A549 (cell line): ENCODE measurements at regions not wholly inside any gene's neighbourhood (a gene's known extent, or its start where the extent isn't known, plus 50 kb on each side); places are given as distances from the start of the nearest gene placed in this dataset.
A peak's percentile ranks its signal among the peaks of the same experiment; 100 is the strongest.

ENCODE experiments used
- ATAC-seq, 2 experiments: fragments of 200-7000 bp in 1 of 2; fragments of >200 bp in 1 of 2; cut with Nextera tagmentation in 1 of 2; cut with Tn5 transposase in 1 of 2; 3 replicates each; pipeline versions ENCODE4 v1.8.0 to v1.9.1; 2018 to 2020; ENCODE audit warnings: mild to moderate bottlenecking in 1 of 2, moderate library complexity in 1 of 2
- CTCF ChIA-PET: fragments of 300-600 bp; sonication (Branson Sonifier 250); formaldehyde crosslinking; extraction: SDS; loops from one replicate; lab custom pipeline; 2021; ENCODE audit warnings: antibody characterized with exemption, inconsistent platforms; lab: Yijun Ruan, JAX
- POLR2A ChIA-PET: fragments of 350-600 bp; formaldehyde crosslinking; extraction: SDS; loops from one replicate; lab custom pipeline; 2021; ENCODE audit warnings: antibody characterized with exemption, inconsistent platforms; lab: Yijun Ruan, JAX
- DNase-seq, 2 experiments: peaks; one replicate each; pipeline versions ENCODE4 v3.0.0 to v3.0.0-alpha.2; 2011 to 2016; ENCODE audit warnings: low read depth in 1 of 2, low spot score in 1 of 2
- FAIRE-seq: peaks from 2 replicates; lab custom pipeline; 2011; peaks lifted over from hg19 to GRCh38; lab: Jason Lieb, UNC
- H3K27ac ChIP-seq, 2 experiments: fragments of >200 bp; sonication (Bioruptor Twin); formaldehyde crosslinking; 3 replicates each; pipeline ENCODE4 v1.5.1; 2016 to 2017
- H3K4me1 ChIP-seq: fragments of >200 bp; sonication (Bioruptor Twin); formaldehyde crosslinking; 3 replicates; pipeline ENCODE4 v1.6.1; 2016
- H3K4me2 ChIP-seq: fragments of >200 bp; sonication (Bioruptor Twin); formaldehyde crosslinking; 3 replicates; pipeline ENCODE4 v1.6.1; 2016
- H3K4me3 ChIP-seq: fragments of >200 bp; sonication (Bioruptor Twin); formaldehyde crosslinking; 3 replicates; pipeline ENCODE4 v1.5.1; 2016
- H3K9me3 ChIP-seq: fragments of >200 bp; sonication (Bioruptor Twin); formaldehyde crosslinking; 3 replicates; pipeline ENCODE4 v1.6.1; 2016
- CBX2 ChIP-seq: fragments of 200-600 bp; sonication (generic); IDR thresholded peaks from 2 replicates; pipeline ENCODE4 v1.6.1; 2016; ENCODE audit warnings: low read depth, mild to moderate bottlenecking, borderline replicate concordance
- CBX8 ChIP-seq: fragments of 200-600 bp; sonication (generic); IDR thresholded peaks from 2 replicates; pipeline ENCODE4 v1.6.1; 2016
- CEBPB ChIP-seq, 2 experiments: fragments of >200 bp in 1 of 2; sonication (Bioruptor Twin) in 1 of 2; formaldehyde crosslinking in 1 of 2; IDR thresholded peaks; 2 replicates each; pipeline ENCODE4 v1.6.1; 2012 to 2016
- CHD2 ChIP-seq: fragments of 150-350 bp; IDR thresholded peaks from 2 replicates; pipeline ENCODE4 v1.6.1; 2014; ENCODE audit warnings: low read length; ENCODE audit not compliant: partially characterized antibody
- CTCF ChIP-seq: fragments of >200 bp; sonication (Bioruptor Twin); formaldehyde crosslinking; IDR thresholded peaks from 3 replicates; pipeline ENCODE4 v1.5.1; 2016
- EHMT2 ChIP-seq: fragments of 200-600 bp; sonication (generic); IDR thresholded peaks from 2 replicates; pipeline ENCODE4 v1.6.1; 2016; ENCODE audit warnings: antibody characterized with exemption, low read depth, mild to moderate bottlenecking, moderate library complexity
- ESRRA ChIP-seq: fragments of 150-350 bp; IDR thresholded peaks from 2 replicates; pipeline ENCODE4 v1.6.1; 2014; ENCODE audit warnings: mild to moderate bottlenecking, low read length, borderline replicate concordance
- HOXA7 ChIP-seq: fragments of 250-450 bp; sonication (Bioruptor Pico); IDR thresholded peaks from 2 replicates; pipeline ENCODE4 v1.5.0; 2020; ENCODE audit warnings: mild to moderate bottlenecking, moderate library complexity
- HOXB13 ChIP-seq: fragments of 250-450 bp; sonication (Bioruptor Pico); IDR thresholded peaks from 2 replicates; pipeline ENCODE4 v1.5.0; 2020; ENCODE audit warnings: low read depth, mild to moderate bottlenecking, moderate library complexity
- HOXB5 ChIP-seq: fragments of 250-450 bp; sonication (Bioruptor Pico); IDR thresholded peaks from 2 replicates; pipeline ENCODE4 v1.5.0; 2020; ENCODE audit warnings: mild to moderate bottlenecking, moderate library complexity
- KDM1A ChIP-seq: fragments of 200-600 bp; sonication (generic); IDR thresholded peaks from 2 replicates; pipeline ENCODE4 v1.6.1; 2016; ENCODE audit warnings: low read depth, mild to moderate bottlenecking
- KDM5A ChIP-seq: fragments of 200-600 bp; sonication (generic); IDR thresholded peaks from 2 replicates; pipeline ENCODE4 v1.6.1; 2016; ENCODE audit warnings: antibody characterized with exemption, mild to moderate bottlenecking
- MAZ ChIP-seq: fragments of 150-350 bp; IDR thresholded peaks from 2 replicates; pipeline ENCODE4 v1.6.1; 2014; ENCODE audit warnings: antibody characterized with exemption, low read depth, low read length, borderline replicate concordance
- NPAS2 ChIP-seq: fragments of 250-450 bp; sonication (Bioruptor Pico); IDR thresholded peaks from 2 replicates; pipeline ENCODE4 v1.8.0; 2022; ENCODE audit warnings: mild to moderate bottlenecking, moderate library complexity, borderline replicate concordance
- PHF8 ChIP-seq: fragments of 200-600 bp; sonication (generic); IDR thresholded peaks from 2 replicates; pipeline ENCODE4 v1.6.1; 2016; ENCODE audit warnings: low read depth, mild to moderate bottlenecking, antibody characterized with exemption, moderate library complexity, borderline replicate concordance
- POLR2A ChIP-seq: IDR thresholded peaks from 2 replicates; pipeline ENCODE4 v1.6.1; 2012; ENCODE audit warnings: mild to moderate bottlenecking, low read length
- POLR2AphosphoS2 ChIP-seq: conservative IDR thresholded peaks from 2 replicates; pipeline ENCODE4 v1.6.1; 2012; ENCODE audit warnings: low read length, improper control_type of control experiment, inconsistent platforms
- RAD21 ChIP-seq, 2 experiments: fragments of >200 bp in 1 of 2; sonication (Bioruptor Twin) in 1 of 2; formaldehyde crosslinking in 1 of 2; IDR thresholded peaks in 1 of 2; conservative IDR thresholded peaks in 1 of 2; 2 replicates in 1 of 2; 3 replicates in 1 of 2; pipeline ENCODE4 v1.6.1; 2012 to 2018; ENCODE audit warnings: inconsistent platforms in 1 of 2
- RARB ChIP-seq: fragments of 250-450 bp; sonication (Bioruptor Pico); IDR thresholded peaks from 2 replicates; pipeline ENCODE4 v1.8.0; 2021; ENCODE audit warnings: mild to moderate bottlenecking, moderate library complexity
- RCOR1 ChIP-seq: fragments of 150-350 bp; IDR thresholded peaks from 2 replicates; pipeline ENCODE4 v1.6.1; 2014; ENCODE audit warnings: antibody characterized with exemption, low read length, low read depth
- RFX5 ChIP-seq: fragments of 450-650 bp; IDR thresholded peaks from 2 replicates; pipeline ENCODE4 v1.7.1; 2014; ENCODE audit warnings: antibody characterized with exemption, mild to moderate bottlenecking, moderate library complexity
- SREBF2 ChIP-seq: fragments of 450-650 bp; IDR thresholded peaks from 2 replicates; pipeline ENCODE4 v1.6.1; 2014; ENCODE audit warnings: mild to moderate bottlenecking, moderate library complexity
- TFCP2L1 ChIP-seq: fragments of 250-450 bp; sonication (Bioruptor Pico); IDR thresholded peaks from 2 replicates; pipeline ENCODE4 v1.5.0; 2021; ENCODE audit warnings: mild to moderate bottlenecking
- ZNF302 ChIP-seq: fragments of 250-450 bp; sonication (Bioruptor Pico); IDR thresholded peaks from 2 replicates; pipeline ENCODE4 v1.9.0; 2021; ENCODE audit warnings: inconsistent platforms, mild to moderate bottlenecking, moderate library complexity
- ZSCAN20 ChIP-seq: fragments of 250-450 bp; sonication (Bioruptor Pico); IDR thresholded peaks from 2 replicates; pipeline ENCODE4 v1.8.0; 2022; ENCODE audit warnings: mild to moderate bottlenecking, moderate library complexity
- WGBS: methylation state at CpG from one replicate; pipeline ENCODE4 v1.1.6; 2017; ENCODE audit errors: missing lambda C conversion rate; 5-methylcytosine and 5-hydroxymethylcytosine counted together
- TF ChIP-seq, protein P1 (sequence below): IDR thresholded peaks from 2 replicates; pipeline ENCODE4 v1.6.1; 2012
- TF ChIP-seq, protein P2 (sequence below): fragments of 250-450 bp; sonication (Bioruptor Pico); IDR thresholded peaks from 2 replicates; pipeline ENCODE4 v1.5.0; 2021; ENCODE audit warnings: mild to moderate bottlenecking, moderate library complexity, borderline replicate concordance
- TF ChIP-seq, protein P3 (sequence below): fragments of 250-450 bp; sonication (Bioruptor Pico); IDR thresholded peaks from 2 replicates; pipeline ENCODE4 v1.5.0; 2020; ENCODE audit warnings: low read depth, mild to moderate bottlenecking, moderate library complexity

DNA sequence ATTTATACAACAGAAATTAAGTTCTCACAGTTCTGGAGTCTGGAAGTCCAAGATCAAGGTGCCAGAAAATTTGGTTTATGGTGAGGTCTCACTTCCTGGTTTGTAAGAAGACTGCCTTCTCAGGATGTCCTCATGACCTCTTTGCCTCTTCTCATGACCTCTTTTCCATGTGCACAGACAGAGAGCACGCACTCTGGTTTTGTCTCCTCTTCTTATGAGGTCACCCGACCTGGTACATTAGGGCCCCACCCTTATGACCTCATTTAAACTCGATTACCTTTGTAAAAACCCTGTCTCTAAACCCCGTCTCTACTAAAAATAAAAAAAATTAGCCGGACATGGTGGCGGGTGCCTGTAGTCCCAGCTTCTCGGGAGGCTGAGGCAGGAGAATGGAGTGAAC, 155.9 kb downstream of the KIT start:
- Histone ChIP-seq H3K4me1 (no peaks in the 10 kb centered on the region), H3K27ac (no peak overlapping the region), H3K9me3 (no peaks in the 10 kb centered on the region), H3K4me3 (no peak overlapping the region), H3K4me2 (no peak overlapping the region)
- 31% methylated on average over 7 of the region's 7 CpGs for WGBS
- ChIA-PET CTCF (no interaction called here), POLR2A (no interaction called here)
- TF ChIP-seq ZNF302 (CRISPR knock-in tag) (no peak), ESRRA (no peak), CBX8 (no peak), NPAS2 (no peak), RARB (CRISPR knock-in tag) (no peak), ZSCAN20 (CRISPR knock-in tag) (no peak), CBX2 (no peak), MAZ (no peak), CHD2 (no peak), POLR2A (no peak)
- TF ChIP-seq, protein P1, sequence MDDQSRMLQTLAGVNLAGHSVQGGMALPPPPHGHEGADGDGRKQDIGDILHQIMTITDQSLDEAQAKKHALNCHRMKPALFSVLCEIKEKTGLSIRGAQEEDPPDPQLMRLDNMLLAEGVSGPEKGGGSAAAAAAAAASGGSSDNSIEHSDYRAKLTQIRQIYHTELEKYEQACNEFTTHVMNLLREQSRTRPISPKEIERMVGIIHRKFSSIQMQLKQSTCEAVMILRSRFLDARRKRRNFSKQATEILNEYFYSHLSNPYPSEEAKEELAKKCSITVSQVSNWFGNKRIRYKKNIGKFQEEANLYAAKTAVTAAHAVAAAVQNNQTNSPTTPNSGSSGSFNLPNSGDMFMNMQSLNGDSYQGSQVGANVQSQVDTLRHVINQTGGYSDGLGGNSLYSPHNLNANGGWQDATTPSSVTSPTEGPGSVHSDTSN: no peak
- peak in 1 of 2 experiments; percentile 0 for DNase-seq
- FAIRE-seq: no peak
- ATAC-seq: no peak

- Histone ChIP-seq H3K4me3 (no peak overlapping the region), H3K4me2 (no peak overlapping the region), H3K27ac (no peak overlapping the region), H3K4me1 (no peaks in the 10 kb centered on the region), H3K9me3 (no peaks in the 10 kb centered on the region)
- ChIA-PET POLR2A (no interaction called here), CTCF (no interaction called here)
- FAIRE-seq (no peak), DNase-seq (no peak), ATAC-seq (no peak)
- TF ChIP-seq RCOR1 (no peak), ESRRA (no peak), HOXB5 (CRISPR knock-in tag) (no peak), CEBPB (IDR thresholded peaks at IDR 0.05) (no peak), SREBF2 (no peak), RFX5 (no peak), KDM5A (no peak), PHF8 (no peak), KDM1A (no peak), POLR2AphosphoS2 (no peak), HOXA7 (CRISPR knock-in tag) (no peak), POLR2A (no peak)
- TF ChIP-seq, protein P1: no peak
These were observed 148.6 kb downstream of the KIT start for GRCh38 chr4:54806351-54806750.

- TF ChIP-seq, protein P2, sequence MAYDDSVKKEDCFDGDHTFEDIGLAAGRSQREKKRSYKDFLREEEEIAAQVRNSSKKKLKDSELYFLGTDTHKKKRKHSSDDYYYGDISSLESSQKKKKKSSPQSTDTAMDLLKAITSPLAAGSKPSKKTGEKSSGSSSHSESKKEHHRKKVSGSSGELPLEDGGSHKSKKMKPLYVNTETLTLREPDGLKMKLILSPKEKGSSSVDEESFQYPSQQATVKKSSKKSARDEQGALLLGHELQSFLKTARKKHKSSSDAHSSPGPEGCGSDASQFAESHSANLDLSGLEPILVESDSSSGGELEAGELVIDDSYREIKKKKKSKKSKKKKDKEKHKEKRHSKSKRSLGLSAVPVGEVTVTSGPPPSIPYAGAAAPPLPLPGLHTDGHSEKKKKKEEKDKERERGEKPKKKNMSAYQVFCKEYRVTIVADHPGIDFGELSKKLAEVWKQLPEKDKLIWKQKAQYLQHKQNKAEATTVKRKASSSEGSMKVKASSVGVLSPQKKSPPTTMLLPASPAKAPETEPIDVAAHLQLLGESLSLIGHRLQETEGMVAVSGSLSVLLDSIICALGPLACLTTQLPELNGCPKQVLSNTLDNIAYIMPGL (CRISPR knock-in tag): no peak
- TF ChIP-seq, protein P3, sequence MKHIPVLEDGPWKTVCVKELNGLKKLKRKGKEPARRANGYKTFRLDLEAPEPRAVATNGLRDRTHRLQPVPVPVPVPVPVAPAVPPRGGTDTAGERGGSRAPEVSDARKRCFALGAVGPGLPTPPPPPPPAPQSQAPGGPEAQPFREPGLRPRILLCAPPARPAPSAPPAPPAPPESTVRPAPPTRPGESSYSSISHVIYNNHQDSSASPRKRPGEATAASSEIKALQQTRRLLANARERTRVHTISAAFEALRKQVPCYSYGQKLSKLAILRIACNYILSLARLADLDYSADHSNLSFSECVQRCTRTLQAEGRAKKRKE (CRISPR knock-in tag): no peak
- TF ChIP-seq CTCF: no peak
- no peak for TF ChIP-seq TFCP2L1 (CRISPR knock-in tag)
- no peak for TF ChIP-seq HOXB13 (CRISPR knock-in tag)
- no peak for TF ChIP-seq EHMT2
- TF ChIP-seq RAD21 (conservative IDR thresholded peaks at IDR 0.05 in 1 of 2, IDR thresholded peaks at IDR 0.05 in 1 of 2): no peak
- TF ChIP-seq HOXB5 (CRISPR knock-in tag): no peak
- TF ChIP-seq ESRRA: no peak
- ChIA-PET POLR2A (no interaction called here), CTCF (no interaction called here)
- H3K4me1 ChIP-seq: no peaks in the 10 kb centered on the region
- no peak overlapping the region for H3K4me3 ChIP-seq
- no peak for ATAC-seq
- no peak for DNase-seq
- H3K4me2 ChIP-seq: no peak overlapping the region
- no peaks in the 10 kb centered on the region for H3K9me3 ChIP-seq
- H3K27ac ChIP-seq: no peak overlapping the region
- no peak for FAIRE-seq
- WGBS: 0% methylated on average over 2 of the region's 2 CpGs
These were observed 144.6 kb downstream of the KIT start for GRCh38 chr4:54802336-54802735.
